ENCODE measurements at regions not wholly inside any gene's neighbourhood (a gene's known extent, or its start where the extent isn't known, plus 50 kb on each side); places are given as distances from the start of the nearest gene placed in this dataset.

DNA sequence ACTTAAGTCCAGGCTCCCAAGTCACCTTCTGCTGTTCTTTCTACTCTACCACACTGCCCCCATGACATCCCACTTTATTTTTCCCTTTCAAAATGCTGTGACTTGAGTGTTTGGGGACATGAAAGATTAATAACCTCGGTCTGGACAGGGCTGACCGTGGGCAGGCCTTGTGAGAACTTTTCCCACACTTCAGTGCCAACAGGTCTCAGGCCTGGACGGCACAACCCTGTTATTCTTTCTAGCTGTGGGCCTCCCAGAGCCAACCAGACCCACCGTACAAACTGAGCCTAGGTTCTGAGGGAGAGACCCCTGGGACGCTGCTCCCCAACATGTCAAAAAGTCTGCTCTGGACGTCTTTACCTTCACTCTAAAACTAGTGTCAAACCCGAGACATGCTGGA, 153.4 kb downstream of the CEP120 start (continued):
- TF ChIP-seq, protein P1, sequence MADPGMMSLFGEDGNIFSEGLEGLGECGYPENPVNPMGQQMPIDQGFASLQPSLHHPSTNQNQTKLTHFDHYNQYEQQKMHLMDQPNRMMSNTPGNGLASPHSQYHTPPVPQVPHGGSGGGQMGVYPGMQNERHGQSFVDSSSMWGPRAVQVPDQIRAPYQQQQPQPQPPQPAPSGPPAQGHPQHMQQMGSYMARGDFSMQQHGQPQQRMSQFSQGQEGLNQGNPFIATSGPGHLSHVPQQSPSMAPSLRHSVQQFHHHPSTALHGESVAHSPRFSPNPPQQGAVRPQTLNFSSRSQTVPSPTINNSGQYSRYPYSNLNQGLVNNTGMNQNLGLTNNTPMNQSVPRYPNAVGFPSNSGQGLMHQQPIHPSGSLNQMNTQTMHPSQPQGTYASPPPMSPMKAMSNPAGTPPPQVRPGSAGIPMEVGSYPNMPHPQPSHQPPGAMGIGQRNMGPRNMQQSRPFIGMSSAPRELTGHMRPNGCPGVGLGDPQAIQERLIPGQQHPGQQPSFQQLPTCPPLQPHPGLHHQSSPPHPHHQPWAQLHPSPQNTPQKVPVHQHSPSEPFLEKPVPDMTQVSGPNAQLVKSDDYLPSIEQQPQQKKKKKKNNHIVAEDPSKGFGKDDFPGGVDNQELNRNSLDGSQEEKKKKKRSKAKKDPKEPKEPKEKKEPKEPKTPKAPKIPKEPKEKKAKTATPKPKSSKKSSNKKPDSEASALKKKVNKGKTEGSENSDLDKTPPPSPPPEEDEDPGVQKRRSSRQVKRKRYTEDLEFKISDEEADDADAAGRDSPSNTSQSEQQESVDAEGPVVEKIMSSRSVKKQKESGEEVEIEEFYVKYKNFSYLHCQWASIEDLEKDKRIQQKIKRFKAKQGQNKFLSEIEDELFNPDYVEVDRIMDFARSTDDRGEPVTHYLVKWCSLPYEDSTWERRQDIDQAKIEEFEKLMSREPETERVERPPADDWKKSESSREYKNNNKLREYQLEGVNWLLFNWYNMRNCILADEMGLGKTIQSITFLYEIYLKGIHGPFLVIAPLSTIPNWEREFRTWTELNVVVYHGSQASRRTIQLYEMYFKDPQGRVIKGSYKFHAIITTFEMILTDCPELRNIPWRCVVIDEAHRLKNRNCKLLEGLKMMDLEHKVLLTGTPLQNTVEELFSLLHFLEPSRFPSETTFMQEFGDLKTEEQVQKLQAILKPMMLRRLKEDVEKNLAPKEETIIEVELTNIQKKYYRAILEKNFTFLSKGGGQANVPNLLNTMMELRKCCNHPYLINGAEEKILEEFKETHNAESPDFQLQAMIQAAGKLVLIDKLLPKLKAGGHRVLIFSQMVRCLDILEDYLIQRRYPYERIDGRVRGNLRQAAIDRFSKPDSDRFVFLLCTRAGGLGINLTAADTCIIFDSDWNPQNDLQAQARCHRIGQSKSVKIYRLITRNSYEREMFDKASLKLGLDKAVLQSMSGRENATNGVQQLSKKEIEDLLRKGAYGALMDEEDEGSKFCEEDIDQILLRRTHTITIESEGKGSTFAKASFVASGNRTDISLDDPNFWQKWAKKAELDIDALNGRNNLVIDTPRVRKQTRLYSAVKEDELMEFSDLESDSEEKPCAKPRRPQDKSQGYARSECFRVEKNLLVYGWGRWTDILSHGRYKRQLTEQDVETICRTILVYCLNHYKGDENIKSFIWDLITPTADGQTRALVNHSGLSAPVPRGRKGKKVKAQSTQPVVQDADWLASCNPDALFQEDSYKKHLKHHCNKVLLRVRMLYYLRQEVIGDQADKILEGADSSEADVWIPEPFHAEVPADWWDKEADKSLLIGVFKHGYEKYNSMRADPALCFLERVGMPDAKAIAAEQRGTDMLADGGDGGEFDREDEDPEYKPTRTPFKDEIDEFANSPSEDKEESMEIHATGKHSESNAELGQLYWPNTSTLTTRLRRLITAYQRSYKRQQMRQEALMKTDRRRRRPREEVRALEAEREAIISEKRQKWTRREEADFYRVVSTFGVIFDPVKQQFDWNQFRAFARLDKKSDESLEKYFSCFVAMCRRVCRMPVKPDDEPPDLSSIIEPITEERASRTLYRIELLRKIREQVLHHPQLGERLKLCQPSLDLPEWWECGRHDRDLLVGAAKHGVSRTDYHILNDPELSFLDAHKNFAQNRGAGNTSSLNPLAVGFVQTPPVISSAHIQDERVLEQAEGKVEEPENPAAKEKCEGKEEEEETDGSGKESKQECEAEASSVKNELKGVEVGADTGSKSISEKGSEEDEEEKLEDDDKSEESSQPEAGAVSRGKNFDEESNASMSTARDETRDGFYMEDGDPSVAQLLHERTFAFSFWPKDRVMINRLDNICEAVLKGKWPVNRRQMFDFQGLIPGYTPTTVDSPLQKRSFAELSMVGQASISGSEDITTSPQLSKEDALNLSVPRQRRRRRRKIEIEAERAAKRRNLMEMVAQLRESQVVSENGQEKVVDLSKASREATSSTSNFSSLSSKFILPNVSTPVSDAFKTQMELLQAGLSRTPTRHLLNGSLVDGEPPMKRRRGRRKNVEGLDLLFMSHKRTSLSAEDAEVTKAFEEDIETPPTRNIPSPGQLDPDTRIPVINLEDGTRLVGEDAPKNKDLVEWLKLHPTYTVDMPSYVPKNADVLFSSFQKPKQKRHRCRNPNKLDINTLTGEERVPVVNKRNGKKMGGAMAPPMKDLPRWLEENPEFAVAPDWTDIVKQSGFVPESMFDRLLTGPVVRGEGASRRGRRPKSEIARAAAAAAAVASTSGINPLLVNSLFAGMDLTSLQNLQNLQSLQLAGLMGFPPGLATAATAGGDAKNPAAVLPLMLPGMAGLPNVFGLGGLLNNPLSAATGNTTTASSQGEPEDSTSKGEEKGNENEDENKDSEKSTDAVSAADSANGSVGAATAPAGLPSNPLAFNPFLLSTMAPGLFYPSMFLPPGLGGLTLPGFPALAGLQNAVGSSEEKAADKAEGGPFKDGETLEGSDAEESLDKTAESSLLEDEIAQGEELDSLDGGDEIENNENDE (IDR thresholded peaks at IDR 0.05; ENCODE audit: insufficient replicate concordance, low read length): no peak
- TF ChIP-seq YY1 (IDR thresholded peaks at IDR 0.05; ENCODE audit: low read depth, low read length): no peak
- TF ChIP-seq RXRA (IDR thresholded peaks at IDR 0.05; ENCODE audit: insufficient read depth, low read depth, low read length): no peak
- no peak for TF ChIP-seq SP4 (IDR thresholded peaks at IDR 0.05; ENCODE audit: low read length)
- TF ChIP-seq SP1 (IDR thresholded peaks at IDR 0.05; ENCODE audit: low read depth, low read length): no peak
- no peak for TF ChIP-seq ASH2L (IDR thresholded peaks at IDR 0.05; ENCODE audit: low read length)
- no peak for TF ChIP-seq EGR1 (IDR thresholded peaks at IDR 0.05; ENCODE audit: borderline replicate concordance, low read depth, low read length)
- no peak for TF ChIP-seq CBX5 (IDR thresholded peaks at IDR 0.05; ENCODE audit: low read depth, low read length)
